HG03097 (cell line): ENCODE measurements at regions not wholly inside any gene's neighbourhood (a gene's known extent, or its start where the extent isn't known, plus 50 kb on each side); places are given as distances from the start of the nearest gene placed in this dataset.

Experiments
- ATAC-seq: cut with Tn5 transposase; IDR thresholded peaks from one replicate; pipeline ENCODE4 v1.9.1; 2021; ENCODE audit not compliant: unreplicated experiment, low FRiP score

- ATAC-seq = no peak
These were observed 52.3 kb upstream of the CLNK start for GRCh38 chr4:10736895-10737294.

GRCh38 chr4:10736266-10736665 lies 51.7 kb upstream of the CLNK start:
- ATAC-seq = no peak

- no peak for ATAC-seq
These were observed 50.1 kb upstream of the CLNK start for GRCh38 chr4:10734697-10735096.
